GM23248 (cell line): ENCODE measurements at regions not wholly inside any gene's neighbourhood (a gene's known extent, or its start where the extent isn't known, plus 50 kb on each side); places are given as distances from the start of the nearest gene placed in this dataset.

ENCODE experiments used
- EZH2 ChIP-seq: fragments of 200-600 bp; sonication (generic); IDR thresholded peaks from 2 replicates; pipeline ENCODE4 v1.6.1; 2018; ENCODE audit warnings: antibody characterized with exemption, mild to moderate bottlenecking; ENCODE audit not compliant: insufficient read depth, poor library complexity, severe bottlenecking
- EZH2phosphoT487 ChIP-seq: fragments of 200-600 bp; sonication (generic); IDR thresholded peaks from 2 replicates; pipeline ENCODE4 v1.6.1; 2018; ENCODE audit warnings: antibody characterized with exemption, moderate library complexity, mild to moderate bottlenecking, low read depth; ENCODE audit not compliant: insufficient read depth

- no peak for TF ChIP-seq EZH2
- no peak for TF ChIP-seq EZH2phosphoT487
Observed at GRCh38 chr6:23301556-23301955, 732.2 kb downstream of the HDGFL1 start.
